ENCODE measurements at regions not wholly inside any gene's neighbourhood (a gene's known extent, or its start where the extent isn't known, plus 50 kb on each side); places are given as distances from the start of the nearest gene placed in this dataset.
A peak's percentile ranks its signal among the peaks of the same experiment; 100 is the strongest.

DNA sequence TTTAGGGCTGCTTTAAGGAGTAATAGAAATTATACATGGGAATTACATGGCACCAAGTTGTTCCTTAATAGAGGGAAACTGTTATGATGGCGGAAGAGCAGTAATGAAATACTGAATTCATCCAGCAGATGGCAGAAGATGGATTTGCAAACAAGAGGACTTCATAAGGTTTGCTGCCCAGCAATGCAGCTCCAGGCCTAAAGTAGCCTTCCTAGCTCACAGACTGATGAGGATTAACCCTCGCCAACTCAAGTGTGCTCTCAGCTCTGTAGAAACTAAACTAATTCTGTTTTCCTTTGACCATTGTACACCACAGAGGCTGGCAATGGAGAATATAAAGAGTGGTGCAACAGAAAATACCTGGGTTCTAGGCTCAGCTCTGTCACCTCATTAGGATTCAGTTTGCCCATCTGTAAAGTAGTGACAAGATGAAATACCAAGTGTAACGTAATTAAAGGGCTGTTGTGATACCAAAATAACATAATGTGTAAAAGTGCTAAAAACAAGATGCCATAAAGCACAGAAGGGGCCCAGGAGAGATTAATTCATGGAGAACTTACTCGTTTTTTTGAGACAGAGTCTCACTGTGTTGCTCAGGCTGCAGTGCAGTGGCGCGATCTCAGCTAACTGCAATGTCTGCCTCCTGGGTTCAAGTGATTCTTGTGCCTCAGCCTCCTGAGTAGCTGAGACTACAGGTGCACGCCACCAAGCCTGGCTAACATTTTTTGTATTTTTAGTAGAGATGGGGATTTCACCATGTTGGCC, 102.4 kb upstream of the SERBP1 start:
- Histone ChIP-seq H3K4me1 (ENCODE audit: insufficient read depth, insufficient read length) (no peaks in the 10 kb centered on the region), H3K9ac (ENCODE audit: insufficient read length, low read depth) (no peak overlapping the region), H3K4me3 (ENCODE audit: insufficient read length, low read depth) (no peak overlapping the region), H3K36me3 (ENCODE audit: insufficient read depth, insufficient read length, low read length) (no peaks in the 10 kb centered on the region), H3K27me3 (ENCODE audit: insufficient read depth, insufficient read length) (no peaks in the 10 kb centered on the region), H3K9me3 (ENCODE audit: insufficient read depth, low read length) (no peaks in the 10 kb centered on the region)
- TF ChIP-seq YY1 (IDR thresholded peaks at IDR 0.05; ENCODE audit: insufficient read depth, insufficient read length) (no peak), ZNF274 (IDR thresholded peaks at IDR 0.05; ENCODE audit: low read depth, low read length) (no peak), SUZ12 (IDR thresholded peaks at IDR 0.05; ENCODE audit: extremely low read depth, insufficient read depth, insufficient read length) (no peak)
- DNase-seq (ENCODE audit: low read depth, low spot score), result peak; percentile 79

DNA sequence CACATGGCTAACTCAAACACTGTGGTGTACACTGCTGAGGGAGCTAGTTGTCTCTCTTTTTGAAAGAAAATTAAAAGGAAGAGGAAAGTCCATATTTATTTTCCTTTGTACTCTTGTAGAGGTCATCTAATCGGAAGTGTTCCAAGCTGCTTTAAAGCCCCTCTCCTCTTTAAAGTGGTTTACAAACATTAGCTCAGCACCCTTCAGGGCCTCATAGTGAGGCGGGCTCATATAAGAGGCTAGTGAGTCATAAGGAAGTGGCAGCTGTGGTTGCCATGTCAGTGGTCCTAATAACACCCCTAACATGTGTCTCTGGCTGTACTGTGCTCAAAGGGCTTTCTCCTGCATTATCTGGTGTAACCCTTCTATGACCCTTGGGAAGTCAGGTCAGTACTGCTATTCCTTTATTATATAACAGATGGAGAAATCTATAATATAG, 104.4 kb upstream of the SERBP1 start:
- no peak overlapping the region for H3K4me3 ChIP-seq (ENCODE audit: insufficient read length, low read depth)
- no peaks in the 10 kb centered on the region for H3K9me3 ChIP-seq (ENCODE audit: insufficient read depth, low read length)
- DNase-seq (ENCODE audit: low read depth, low spot score), result no peak
- no peaks in the 10 kb centered on the region for H3K27me3 ChIP-seq (ENCODE audit: insufficient read depth, insufficient read length)
- H3K9ac ChIP-seq (ENCODE audit: insufficient read length, low read depth), result no peak overlapping the region
- TF ChIP-seq SUZ12 (IDR thresholded peaks at IDR 0.05; ENCODE audit: extremely low read depth, insufficient read depth, insufficient read length), result no peak
- no peak for TF ChIP-seq ZNF274 (IDR thresholded peaks at IDR 0.05; ENCODE audit: low read depth, low read length)
- TF ChIP-seq YY1 (IDR thresholded peaks at IDR 0.05; ENCODE audit: insufficient read depth, insufficient read length), result no peak
- H3K36me3 ChIP-seq (ENCODE audit: insufficient read depth, insufficient read length, low read length), result no peaks in the 10 kb centered on the region
- H3K4me1 ChIP-seq (ENCODE audit: insufficient read depth, insufficient read length), result no peaks in the 10 kb centered on the region

- no peaks in the 10 kb centered on the region for H3K4me1 ChIP-seq (ENCODE audit: insufficient read depth, insufficient read length)
- no peak overlapping the region for H3K4me3 ChIP-seq (ENCODE audit: insufficient read length, low read depth)
- H3K36me3 ChIP-seq (ENCODE audit: insufficient read depth, insufficient read length, low read length), result no peaks in the 10 kb centered on the region
- no peak overlapping the region for H3K9ac ChIP-seq (ENCODE audit: insufficient read length, low read depth)
- no peaks in the 10 kb centered on the region for H3K27me3 ChIP-seq (ENCODE audit: insufficient read depth, insufficient read length)
- TF ChIP-seq ZNF274 (IDR thresholded peaks at IDR 0.05; ENCODE audit: low read depth, low read length) (no peak), SUZ12 (IDR thresholded peaks at IDR 0.05; ENCODE audit: extremely low read depth, insufficient read depth, insufficient read length) (no peak), YY1 (IDR thresholded peaks at IDR 0.05; ENCODE audit: insufficient read depth, insufficient read length) (no peak)
- DNase-seq (ENCODE audit: low read depth, low spot score), result peak; percentile 80
- no peaks in the 10 kb centered on the region for H3K9me3 ChIP-seq (ENCODE audit: insufficient read depth, low read length)
Measured at GRCh38 chr1:67535474-67535873, 105.3 kb upstream of the SERBP1 start.

DNA sequence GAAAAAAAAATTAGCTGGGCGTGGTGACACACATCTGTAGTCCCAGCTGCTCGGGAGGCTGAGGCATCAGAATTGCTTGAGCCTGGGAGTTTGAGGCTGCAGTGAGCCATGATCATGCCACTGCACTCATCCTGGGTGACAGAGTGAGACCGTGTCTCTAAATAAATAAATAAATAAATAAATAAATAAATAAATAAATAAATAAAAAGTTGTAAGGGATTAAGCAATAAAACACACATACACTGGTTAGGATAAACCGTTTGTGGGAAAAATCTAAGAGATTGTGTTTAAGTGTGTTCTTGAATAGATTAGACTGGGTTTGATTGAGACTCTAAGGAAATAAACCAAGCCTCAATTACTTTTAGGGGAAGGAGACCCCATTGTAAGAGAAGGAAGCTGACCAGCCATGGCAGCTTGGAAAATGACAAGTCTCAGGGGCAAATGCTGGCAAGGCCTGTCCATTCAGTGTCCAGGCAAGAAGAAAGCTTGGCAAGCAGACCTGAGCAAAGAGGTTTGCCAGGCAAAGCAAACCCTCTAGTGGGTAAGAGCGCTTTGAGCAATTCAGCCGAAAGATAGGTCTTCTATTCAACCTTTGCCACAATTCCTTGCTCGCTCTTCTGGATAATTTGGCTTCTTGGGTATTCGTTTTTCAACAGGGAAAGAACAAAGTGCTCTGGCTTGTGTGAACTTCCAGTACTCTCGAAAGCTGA, 106.9 kb upstream of the SERBP1 start:
- no peak for TF ChIP-seq ZNF274 (IDR thresholded peaks at IDR 0.05; ENCODE audit: low read depth, low read length)
- no peak overlapping the region for H3K9ac ChIP-seq (ENCODE audit: insufficient read length, low read depth)
- no peaks in the 10 kb centered on the region for H3K27me3 ChIP-seq (ENCODE audit: insufficient read depth, insufficient read length)
- no peaks in the 10 kb centered on the region for H3K36me3 ChIP-seq (ENCODE audit: insufficient read depth, insufficient read length, low read length)
- H3K4me1 ChIP-seq (ENCODE audit: insufficient read depth, insufficient read length), result no peaks in the 10 kb centered on the region
- no peak overlapping the region for H3K4me3 ChIP-seq (ENCODE audit: insufficient read length, low read depth)
- no peaks in the 10 kb centered on the region for H3K9me3 ChIP-seq (ENCODE audit: insufficient read depth, low read length)
- no peak for DNase-seq (ENCODE audit: low read depth, low spot score)

DNA sequence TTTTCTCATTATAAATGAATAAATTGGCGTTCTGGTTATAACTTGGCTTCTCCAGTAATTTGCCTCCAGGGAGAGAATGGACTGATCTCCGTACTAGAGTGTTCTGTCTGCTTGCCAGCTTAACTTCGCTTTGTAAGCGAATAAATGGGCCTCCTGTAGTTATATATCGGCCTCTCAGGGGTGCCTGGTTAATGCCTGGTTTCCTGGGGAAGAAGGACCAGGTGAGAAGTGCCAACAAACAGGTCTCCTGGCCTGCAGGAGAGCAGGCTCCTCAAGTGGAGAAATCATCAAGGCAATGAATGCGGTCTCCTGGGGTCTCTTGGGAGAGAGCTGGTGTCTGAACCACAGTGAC, 107.4 kb upstream of the SERBP1 start:
- TF ChIP-seq ZNF274 (IDR thresholded peaks at IDR 0.05; ENCODE audit: low read depth, low read length) (no peak), SUZ12 (IDR thresholded peaks at IDR 0.05; ENCODE audit: extremely low read depth, insufficient read depth, insufficient read length) (no peak), YY1 (IDR thresholded peaks at IDR 0.05; ENCODE audit: insufficient read depth, insufficient read length) (no peak)

GRCh38 chr1:67540025-67540732, 110.0 kb upstream of the SERBP1 start:
- no peaks in the 10 kb centered on the region for H3K36me3 ChIP-seq (ENCODE audit: insufficient read depth, insufficient read length, low read length)
- no peak overlapping the region for H3K9ac ChIP-seq (ENCODE audit: insufficient read length, low read depth)
- H3K9me3 ChIP-seq (ENCODE audit: insufficient read depth, low read length), result no peaks in the 10 kb centered on the region
- TF ChIP-seq YY1 (IDR thresholded peaks at IDR 0.05; ENCODE audit: insufficient read depth, insufficient read length), result no peak
- no peak for TF ChIP-seq SUZ12 (IDR thresholded peaks at IDR 0.05; ENCODE audit: extremely low read depth, insufficient read depth, insufficient read length)
- no peak for TF ChIP-seq ZNF274 (IDR thresholded peaks at IDR 0.05; ENCODE audit: low read depth, low read length)
- no peaks in the 10 kb centered on the region for H3K27me3 ChIP-seq (ENCODE audit: insufficient read depth, insufficient read length)
- H3K4me1 ChIP-seq (ENCODE audit: insufficient read depth, insufficient read length), result no peaks in the 10 kb centered on the region
- H3K4me3 ChIP-seq (ENCODE audit: insufficient read length, low read depth), result no peak overlapping the region
- DNase-seq (ENCODE audit: low read depth, low spot score), result no peak

More for the DNA sequence above, 107.4 kb upstream of the SERBP1 start:
- no peaks in the 10 kb centered on the region for H3K36me3 ChIP-seq (ENCODE audit: insufficient read depth, insufficient read length, low read length)
- H3K4me1 ChIP-seq (ENCODE audit: insufficient read depth, insufficient read length), result no peaks in the 10 kb centered on the region
- H3K4me3 ChIP-seq (ENCODE audit: insufficient read length, low read depth), result no peak overlapping the region
- no peaks in the 10 kb centered on the region for H3K27me3 ChIP-seq (ENCODE audit: insufficient read depth, insufficient read length)
- no peak for DNase-seq (ENCODE audit: low read depth, low spot score)
- H3K9me3 ChIP-seq (ENCODE audit: insufficient read depth, low read length), result no peaks in the 10 kb centered on the region
- no peak overlapping the region for H3K9ac ChIP-seq (ENCODE audit: insufficient read length, low read depth)

- DNase-seq (ENCODE audit: low read depth, low spot score), result no peak
- no peak for TF ChIP-seq ZNF274 (IDR thresholded peaks at IDR 0.05; ENCODE audit: low read depth, low read length)
- no peak for TF ChIP-seq SUZ12 (IDR thresholded peaks at IDR 0.05; ENCODE audit: extremely low read depth, insufficient read depth, insufficient read length)
- TF ChIP-seq YY1 (IDR thresholded peaks at IDR 0.05; ENCODE audit: insufficient read depth, insufficient read length), result no peak
Measured at GRCh38 chr1:67540733-67541125, 110.5 kb upstream of the SERBP1 start.

More at GRCh38 chr1:67540733-67541125, 110.5 kb upstream of the SERBP1 start:
- H3K36me3 ChIP-seq (ENCODE audit: insufficient read depth, insufficient read length, low read length), result no peaks in the 10 kb centered on the region
- no peak overlapping the region for H3K4me3 ChIP-seq (ENCODE audit: insufficient read length, low read depth)
- H3K9ac ChIP-seq (ENCODE audit: insufficient read length, low read depth), result no peak overlapping the region
- H3K9me3 ChIP-seq (ENCODE audit: insufficient read depth, low read length), result no peaks in the 10 kb centered on the region
- H3K4me1 ChIP-seq (ENCODE audit: insufficient read depth, insufficient read length), result no peaks in the 10 kb centered on the region
- H3K27me3 ChIP-seq (ENCODE audit: insufficient read depth, insufficient read length), result no peaks in the 10 kb centered on the region

Measured in NT2/D1 (cell line).